HG02973 (cell line): ENCODE measurements at regions not wholly inside any gene's neighbourhood (a gene's known extent, or its start where the extent isn't known, plus 50 kb on each side); places are given as distances from the start of the nearest gene placed in this dataset.
"Not testable (repeated sequence)": the region's sequence is repeated elsewhere in the genome, so short reads cannot be mapped to it uniquely, and the experiment has no call there.

ENCODE experiments used
- ATAC-seq: cut with Tn5 transposase; IDR thresholded peaks from one replicate; pipeline ENCODE4 v1.9.1; 2021; ENCODE audit warnings: moderate library complexity; ENCODE audit not compliant: unreplicated experiment

GRCh38 chr1:60746278-60746791 lies 336.0 kb upstream of the NFIA start:
- no peak for ATAC-seq

GRCh38 chr1:60745484-60745883 lies 336.9 kb upstream of the NFIA start:
- ATAC-seq, result no peak

GRCh38 chr1:60742339-60742738 lies 340.0 kb upstream of the NFIA start:
- no peak for ATAC-seq

- ATAC-seq, result no peak
Measured at GRCh38 chr1:60740154-60740553, 342.2 kb upstream of the NFIA start.

- no peak for ATAC-seq
Measured at GRCh38 chr1:60739729-60740128, 342.6 kb upstream of the NFIA start.

- no peak for ATAC-seq
Measured at GRCh38 chr1:60732977-60733401, 349.4 kb upstream of the NFIA start.

- no peak for ATAC-seq
Measured at GRCh38 chr1:60731321-60731720, 351.0 kb upstream of the NFIA start.

GRCh38 chr1:60727552-60727951 lies 354.8 kb upstream of the NFIA start:
- no peak for ATAC-seq

- ATAC-seq, result no peak
Measured at GRCh38 chr1:60716472-60716871, 365.9 kb upstream of the NFIA start.

GRCh38 chr1:60715970-60716369 lies 366.4 kb upstream of the NFIA start:
- ATAC-seq, result no peak

GRCh38 chr1:60709426-60709825 lies 372.9 kb upstream of the NFIA start:
- ATAC-seq, result no peak

GRCh38 chr1:60705026-60705425 lies 377.3 kb upstream of the NFIA start:
- ATAC-seq, result no peak

- no peak for ATAC-seq
Measured at GRCh38 chr1:60703155-60703554, 379.2 kb upstream of the NFIA start.

GRCh38 chr1:60699325-60699724 lies 383.0 kb upstream of the NFIA start:
- ATAC-seq, result no peak

GRCh38 chr1:60697204-60697994 lies 385.0 kb upstream of the NFIA start:
- ATAC-seq, result no peak

- ATAC-seq, result no peak
Measured at GRCh38 chr1:60696512-60696911, 385.8 kb upstream of the NFIA start.

- ATAC-seq, result no peak
Measured at GRCh38 chr1:60695716-60696171, 386.6 kb upstream of the NFIA start.

GRCh38 chr1:60694980-60695379 lies 387.4 kb upstream of the NFIA start:
- ATAC-seq, result no peak

GRCh38 chr1:60692031-60692430 lies 390.3 kb upstream of the NFIA start:
- ATAC-seq, result no peak

GRCh38 chr1:60688221-60688620 lies 394.1 kb upstream of the NFIA start:
- not testable (repeated sequence) for ATAC-seq

GRCh38 chr1:60681095-60681860 lies 401.1 kb upstream of the NFIA start:
- ATAC-seq, result no peak
